ENCODE measurements at regions not wholly inside any gene's neighbourhood (a gene's known extent, or its start where the extent isn't known, plus 50 kb on each side); places are given as distances from the start of the nearest gene placed in this dataset.

GRCh38 chr18:65429601-65430000 is 321.2 kb upstream of the CDH7 start:
- H3K9me3 ChIP-seq (ENCODE audit: insufficient read depth, low read length, severe bottlenecking): no peaks in the 10 kb centered on the region
- DNase-seq (no peak), ATAC-seq (ENCODE audit: insufficient read depth, low read depth) (no peak)
- no peaks in the 10 kb centered on the region for H4K20me1 ChIP-seq (ENCODE audit: insufficient read depth, low read length)
- H2AFZ ChIP-seq (ENCODE audit: low read depth, low read length): no peak overlapping the region
- H3K4me2 ChIP-seq (ENCODE audit: insufficient read depth, low read length): no peak overlapping the region
- no peaks in the 10 kb centered on the region for H3K79me2 ChIP-seq (ENCODE audit: insufficient read depth, low read length)
- H3K36me3 ChIP-seq (ENCODE audit: insufficient read depth, low read length): no peaks in the 10 kb centered on the region
- H3K4me1 ChIP-seq (ENCODE audit: insufficient read depth, low read length): no peaks in the 10 kb centered on the region
- H3K4me3 ChIP-seq (ENCODE audit: low read depth in 1 of 2, low read length in 2 of 2): no peak overlapping the region
- H3K9ac ChIP-seq (ENCODE audit: low read depth, low read length): no peak overlapping the region
- no peaks in the 10 kb centered on the region for H3K27me3 ChIP-seq (ENCODE audit: insufficient read depth, low read length, poor library complexity)
- no peak overlapping the region for H3K27ac ChIP-seq (ENCODE audit: low read length)
- TF ChIP-seq CTCF (IDR thresholded peaks at IDR 0.05; ENCODE audit: borderline replicate concordance, extremely low read depth, low read length, poor library complexity, severe bottlenecking): no peak
- no peak for TF ChIP-seq EZH2 (IDR thresholded peaks at IDR 0.05; ENCODE audit: borderline replicate concordance, low read depth, low read length, severe bottlenecking)

GRCh38 chr18:65425366-65425765 is 325.4 kb upstream of the CDH7 start:
- TF ChIP-seq CTCF (IDR thresholded peaks at IDR 0.05; ENCODE audit: borderline replicate concordance, extremely low read depth, low read length, poor library complexity, severe bottlenecking) (no peak), EZH2 (IDR thresholded peaks at IDR 0.05; ENCODE audit: borderline replicate concordance, low read depth, low read length, severe bottlenecking) (no peak)
- no peaks in the 10 kb centered on the region for H4K20me1 ChIP-seq (ENCODE audit: insufficient read depth, low read length)
- H3K4me1 ChIP-seq (ENCODE audit: insufficient read depth, low read length): no peaks in the 10 kb centered on the region
- no peaks in the 10 kb centered on the region for H3K9me3 ChIP-seq (ENCODE audit: insufficient read depth, low read length, severe bottlenecking)
- no peaks in the 10 kb centered on the region for H3K79me2 ChIP-seq (ENCODE audit: insufficient read depth, low read length)
- no peak for DNase-seq
- no peak overlapping the region for H3K27ac ChIP-seq (ENCODE audit: low read length)
- H2AFZ ChIP-seq (ENCODE audit: low read depth, low read length): no peak overlapping the region
- no peak overlapping the region for H3K9ac ChIP-seq (ENCODE audit: low read depth, low read length)
- no peak overlapping the region for H3K4me2 ChIP-seq (ENCODE audit: insufficient read depth, low read length)
- no peak overlapping the region for H3K4me3 ChIP-seq (ENCODE audit: low read depth in 1 of 2, low read length in 2 of 2)
- no peaks in the 10 kb centered on the region for H3K27me3 ChIP-seq (ENCODE audit: insufficient read depth, low read length, poor library complexity)
- no peaks in the 10 kb centered on the region for H3K36me3 ChIP-seq (ENCODE audit: insufficient read depth, low read length)
- ATAC-seq (ENCODE audit: insufficient read depth, low read depth): no peak

- no peaks in the 10 kb centered on the region for H4K20me1 ChIP-seq (ENCODE audit: insufficient read depth, low read length)
- no peaks in the 10 kb centered on the region for H3K27me3 ChIP-seq (ENCODE audit: insufficient read depth, low read length, poor library complexity)
- DNase-seq (no peak), ATAC-seq (ENCODE audit: insufficient read depth, low read depth) (no peak)
- H3K4me2 ChIP-seq (ENCODE audit: insufficient read depth, low read length): no peak overlapping the region
- no peak overlapping the region for H2AFZ ChIP-seq (ENCODE audit: low read depth, low read length)
- H3K9ac ChIP-seq (ENCODE audit: low read depth, low read length): no peak overlapping the region
- H3K9me3 ChIP-seq (ENCODE audit: insufficient read depth, low read length, severe bottlenecking): no peaks in the 10 kb centered on the region
- no peaks in the 10 kb centered on the region for H3K79me2 ChIP-seq (ENCODE audit: insufficient read depth, low read length)
- H3K27ac ChIP-seq (ENCODE audit: low read length): no peak overlapping the region
- H3K4me1 ChIP-seq (ENCODE audit: insufficient read depth, low read length): no peaks in the 10 kb centered on the region
- H3K36me3 ChIP-seq (ENCODE audit: insufficient read depth, low read length): no peaks in the 10 kb centered on the region
- TF ChIP-seq EZH2 (IDR thresholded peaks at IDR 0.05; ENCODE audit: borderline replicate concordance, low read depth, low read length, severe bottlenecking) (no peak), CTCF (IDR thresholded peaks at IDR 0.05; ENCODE audit: borderline replicate concordance, extremely low read depth, low read length, poor library complexity, severe bottlenecking) (no peak)
- H3K4me3 ChIP-seq (ENCODE audit: low read depth in 1 of 2, low read length in 2 of 2): no peak overlapping the region
Observed at GRCh38 chr18:65423776-65424175, 327.0 kb upstream of the CDH7 start.

All from DND-41 (cell line).